GM21381 (cell line): ENCODE measurements at regions not wholly inside any gene's neighbourhood (a gene's known extent, or its start where the extent isn't known, plus 50 kb on each side); places are given as distances from the start of the nearest gene placed in this dataset.
"Not testable (repeated sequence)": the region's sequence is repeated elsewhere in the genome, so short reads cannot be mapped to it uniquely, and the experiment has no call there.

Experiments
- ATAC-seq: cut with Tn5 transposase; IDR thresholded peaks from one replicate; pipeline ENCODE4 v1.9.1; 2021; ENCODE audit warnings: mild to moderate bottlenecking, moderate library complexity; ENCODE audit not compliant: unreplicated experiment

- ATAC-seq: no peak
Measured at GRCh38 chrX:73963682-73964081, 111.2 kb upstream of the XIST start.

GRCh38 chrX:73962948-73963347 lies 110.4 kb upstream of the XIST start:
- ATAC-seq: no peak

GRCh38 chrX:73961867-73962266 lies 109.4 kb upstream of the XIST start:
- ATAC-seq: not testable (repeated sequence)

- no peak for ATAC-seq
Measured at GRCh38 chrX:73944563-73944908, 92.0 kb upstream of the XIST start.

GRCh38 chrX:73943693-73944562 lies 91.4 kb upstream of the XIST start:
- peak; percentile 99 for ATAC-seq

- ATAC-seq: no peak
Measured at GRCh38 chrX:73940893-73941470, 88.5 kb upstream of the XIST start.

GRCh38 chrX:73937843-73938242 lies 85.3 kb upstream of the XIST start:
- ATAC-seq: not testable (repeated sequence)

GRCh38 chrX:73932522-73932921 lies 80.0 kb upstream of the XIST start:
- ATAC-seq: no peak

- no peak for ATAC-seq
Measured at GRCh38 chrX:73930300-73930699, 77.8 kb upstream of the XIST start.

GRCh38 chrX:73922856-73923455 lies 70.4 kb upstream of the XIST start:
- ATAC-seq: no peak

GRCh38 chrX:73916931-73917667 lies 64.6 kb upstream of the XIST start:
- no peak for ATAC-seq

- no peak for ATAC-seq
Measured at GRCh38 chrX:73916489-73916888, 64.0 kb upstream of the XIST start.

- not testable (repeated sequence) for ATAC-seq
Measured at GRCh38 chrX:73914792-73915191, 62.3 kb upstream of the XIST start.

- ATAC-seq: no peak
Measured at GRCh38 chrX:73913580-73913979, 61.1 kb upstream of the XIST start.

GRCh38 chrX:73911946-73912345 lies 59.4 kb upstream of the XIST start:
- ATAC-seq: not testable (repeated sequence)

GRCh38 chrX:73905749-73906374 lies 53.3 kb upstream of the XIST start:
- not testable (repeated sequence) for ATAC-seq

GRCh38 chrX:73903941-73904340 lies 51.4 kb upstream of the XIST start:
- ATAC-seq: no peak
